ENCODE measurements at regions not wholly inside any gene's neighbourhood (a gene's known extent, or its start where the extent isn't known, plus 50 kb on each side); places are given as distances from the start of the nearest gene placed in this dataset.

GRCh38 chrX:39304746-39305145 is 503.5 kb downstream of the MID1IP1 start:
- DNase-seq: no peak

DNA sequence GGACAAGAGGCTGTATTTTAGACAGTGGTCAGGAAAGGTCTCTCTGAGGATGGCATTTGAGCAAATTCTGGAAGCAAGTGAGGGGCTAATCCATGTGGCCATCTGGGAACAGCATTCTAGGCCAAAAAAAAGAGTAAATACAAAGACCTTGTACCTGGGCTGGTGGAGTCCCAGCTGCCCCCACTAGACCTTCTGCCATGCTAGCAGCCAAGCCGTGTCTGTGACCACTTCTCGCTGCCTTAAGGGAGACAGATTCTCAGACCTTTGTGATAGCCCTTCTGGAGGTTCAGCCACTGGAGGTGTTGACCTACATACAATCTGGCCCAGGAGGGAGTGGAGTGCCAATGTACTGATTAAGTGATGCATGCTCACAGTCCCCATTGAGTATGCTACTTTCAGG is 506.2 kb downstream of the MID1IP1 start:
- DNase-seq: no peak

- DNase-seq: no peak
Measured at GRCh38 chrX:39308126-39308525, 506.9 kb downstream of the MID1IP1 start.

DNA sequence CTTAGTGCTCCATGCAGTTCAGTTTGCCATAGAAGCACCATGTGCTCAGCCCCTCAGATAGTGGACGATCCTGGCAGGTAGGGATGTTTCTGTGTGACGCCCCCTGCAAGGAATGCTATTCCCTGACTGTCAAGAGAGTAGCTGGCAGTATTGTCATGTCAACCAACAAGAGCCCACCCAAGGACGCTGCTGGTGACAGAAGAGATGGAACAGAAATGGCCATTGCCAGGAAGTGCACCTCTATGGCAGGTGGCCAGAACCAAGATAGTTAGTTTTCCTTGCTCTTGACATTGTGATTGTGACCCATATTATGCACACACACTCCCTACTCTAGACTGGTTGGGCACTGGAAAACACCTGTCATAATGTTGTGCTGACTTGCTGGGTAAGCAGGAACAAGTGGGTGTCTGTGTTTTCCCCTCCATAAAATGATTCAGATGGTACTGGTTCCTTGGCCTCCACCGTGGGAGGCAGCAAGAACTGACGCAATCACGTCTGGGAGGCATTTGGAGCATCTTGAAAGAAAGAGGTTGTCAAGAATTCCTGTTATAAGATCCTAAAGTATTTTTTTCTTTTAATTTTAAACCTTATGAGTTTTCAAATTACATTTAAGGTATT is 507.9 kb downstream of the MID1IP1 start:
- peak; percentile 51 for DNase-seq

DNA sequence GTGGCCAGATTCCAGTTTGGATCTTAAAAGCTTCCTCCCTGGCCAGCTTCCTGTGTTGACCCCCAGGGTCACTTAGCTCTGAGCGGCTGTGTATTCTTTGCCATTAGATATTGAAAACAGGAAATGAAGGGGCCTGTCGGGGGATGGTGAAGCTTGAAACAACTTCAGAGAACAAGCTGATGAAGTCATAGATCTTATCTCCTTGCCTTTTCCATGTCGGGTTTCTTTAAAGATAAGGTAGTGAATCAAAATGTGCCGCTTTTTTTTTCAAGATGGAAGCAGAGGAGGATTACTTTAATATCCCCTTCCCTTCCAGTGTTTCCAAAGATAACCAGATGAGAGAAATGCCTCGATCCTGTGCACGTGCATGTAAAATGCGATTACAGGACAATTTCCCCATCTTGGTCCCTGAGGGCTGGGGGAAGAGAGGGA is 508.5 kb downstream of the MID1IP1 start:
- DNase-seq: peak; percentile 60

DNA sequence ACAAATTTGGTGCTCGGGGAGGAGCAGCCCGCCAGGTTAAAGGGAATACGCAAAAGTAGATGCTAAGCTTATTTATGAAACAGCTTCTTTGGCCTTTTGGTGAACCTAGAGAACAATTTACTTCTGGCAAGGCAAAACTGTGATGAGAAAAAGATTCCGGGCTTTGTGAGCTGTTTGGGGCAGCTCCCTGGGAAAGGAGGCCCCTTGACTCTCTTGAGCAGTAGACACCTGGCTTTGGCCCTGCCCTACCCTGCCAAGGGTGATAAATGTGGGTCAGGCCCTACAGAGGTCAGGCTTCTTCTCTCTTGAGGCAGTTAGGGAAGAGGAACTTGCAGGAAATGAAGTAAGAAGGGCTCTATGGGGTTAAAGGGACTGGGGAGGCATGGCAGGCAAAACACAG is 509.6 kb downstream of the MID1IP1 start:
- no peak for DNase-seq

- no peak for DNase-seq
Measured at GRCh38 chrX:39311646-39312045, 510.4 kb downstream of the MID1IP1 start.

DNA sequence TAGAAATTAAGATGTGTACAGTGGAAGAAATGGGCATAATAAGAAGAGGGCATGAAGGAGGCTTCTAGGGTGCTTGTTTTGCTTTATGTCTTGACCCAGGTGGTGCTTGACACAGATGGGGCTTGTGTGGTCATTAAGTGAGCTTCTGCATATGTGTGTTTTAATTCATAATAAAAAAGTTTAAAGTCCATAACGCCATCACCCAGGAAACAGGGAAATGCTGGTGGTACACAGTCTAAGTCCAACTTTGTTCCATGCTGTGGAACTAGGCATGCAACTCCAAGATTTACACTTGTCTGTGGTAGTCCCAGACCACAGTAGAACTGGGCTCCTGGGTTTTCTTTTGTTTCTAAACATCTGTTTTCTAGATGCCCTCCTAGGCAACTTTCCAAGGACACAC is 511.9 kb downstream of the MID1IP1 start:
- DNase-seq: no peak

- no peak for DNase-seq
Measured at GRCh38 chrX:39318506-39319343, 517.5 kb downstream of the MID1IP1 start.

DNA sequence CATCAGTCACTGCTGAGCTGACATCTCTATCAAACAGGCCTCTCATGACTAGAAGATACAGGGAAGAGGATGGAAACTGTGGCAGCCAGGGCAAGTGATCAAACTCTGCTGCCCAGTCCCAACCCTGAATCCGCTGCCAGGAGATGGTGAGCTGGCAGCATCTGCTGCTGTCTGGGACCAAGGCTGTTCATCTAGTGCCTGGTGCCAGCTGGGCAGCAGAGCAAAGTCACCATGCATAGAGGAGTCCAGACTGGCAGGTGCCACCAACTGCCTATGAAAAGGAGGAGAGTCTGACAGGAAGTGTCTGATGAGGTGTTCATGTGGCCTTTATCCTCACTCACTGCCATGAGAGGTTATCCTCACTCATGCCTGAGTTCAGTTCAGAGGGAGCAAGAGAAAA is 518.9 kb downstream of the MID1IP1 start:
- no peak for DNase-seq

DNA sequence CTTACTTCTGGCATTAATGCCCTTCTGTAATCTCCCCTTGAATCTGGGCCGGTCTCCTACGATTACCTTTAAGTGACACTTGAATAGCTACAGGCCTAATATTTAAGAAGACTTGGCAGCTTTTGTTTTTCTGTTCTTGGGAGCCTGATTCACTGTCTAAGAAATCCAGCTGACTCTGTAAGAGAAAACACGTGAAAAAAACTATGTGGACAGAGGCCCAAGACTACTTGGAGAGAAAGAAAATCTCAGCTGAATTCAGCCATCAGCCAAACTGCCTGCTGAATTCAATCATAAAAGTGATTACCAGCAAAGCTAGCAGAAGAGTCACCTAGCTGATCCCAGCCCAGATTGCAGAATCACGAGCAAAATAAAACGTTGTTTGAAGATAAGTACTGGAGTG is 521.2 kb downstream of the MID1IP1 start:
- no peak for DNase-seq

- DNase-seq: no peak
Measured at GRCh38 chrX:39324233-39324930, 523.1 kb downstream of the MID1IP1 start.

DNA sequence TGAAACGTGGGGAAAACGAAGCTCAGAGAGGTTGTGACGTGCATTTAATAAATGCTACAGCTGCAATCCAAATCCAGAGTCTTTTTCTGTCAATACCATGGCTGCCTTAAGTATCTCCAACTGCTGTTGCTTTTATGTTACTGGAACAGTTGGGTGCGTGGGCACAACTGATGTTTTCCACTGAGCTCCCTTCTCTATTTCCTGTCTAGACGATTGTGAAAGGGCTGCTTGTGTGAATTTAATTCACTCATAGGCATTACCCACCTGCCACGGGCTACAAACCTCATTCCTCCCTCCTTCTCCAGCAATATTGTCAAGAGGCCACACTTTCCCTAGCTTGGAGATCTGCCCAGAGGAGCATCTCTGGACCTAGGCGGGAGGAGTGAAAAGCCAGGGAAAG is 526.0 kb downstream of the MID1IP1 start:
- peak; percentile 32 for DNase-seq

GRCh38 chrX:39327705-39328104 is 526.4 kb downstream of the MID1IP1 start:
- DNase-seq: no peak

- DNase-seq: no peak
Measured at GRCh38 chrX:39328661-39329060, 527.4 kb downstream of the MID1IP1 start.

DNA sequence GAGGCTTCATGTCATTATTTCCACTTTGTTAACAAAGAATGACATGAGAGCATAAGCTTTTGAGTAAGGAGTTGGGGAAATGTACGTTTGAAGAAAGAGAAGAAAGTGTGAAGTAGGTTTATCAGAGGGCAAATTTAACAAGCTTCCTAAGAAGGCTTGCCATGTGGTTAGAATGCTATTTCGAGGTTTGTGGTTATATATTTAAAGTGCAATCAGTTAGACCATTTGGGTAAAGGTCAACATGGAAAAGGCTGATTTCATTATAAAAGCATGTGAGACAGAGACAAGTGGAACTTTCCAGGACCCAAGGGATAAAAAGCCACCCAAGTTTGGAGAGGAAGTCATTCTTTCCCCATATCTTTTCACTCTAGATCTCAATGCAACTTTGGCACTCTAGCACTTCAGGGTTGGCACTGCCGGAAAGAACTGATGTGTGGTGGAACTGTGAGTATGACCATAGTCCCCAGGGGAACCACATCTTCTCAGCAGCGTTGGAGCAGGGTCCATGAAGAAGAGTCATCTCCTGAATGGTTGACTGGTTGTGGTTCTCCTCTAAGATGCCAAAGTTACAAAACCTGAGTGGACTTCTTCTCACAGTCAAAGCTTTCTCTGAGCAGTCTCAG is 529.9 kb downstream of the MID1IP1 start:
- peak; percentile 62 for DNase-seq

DNA sequence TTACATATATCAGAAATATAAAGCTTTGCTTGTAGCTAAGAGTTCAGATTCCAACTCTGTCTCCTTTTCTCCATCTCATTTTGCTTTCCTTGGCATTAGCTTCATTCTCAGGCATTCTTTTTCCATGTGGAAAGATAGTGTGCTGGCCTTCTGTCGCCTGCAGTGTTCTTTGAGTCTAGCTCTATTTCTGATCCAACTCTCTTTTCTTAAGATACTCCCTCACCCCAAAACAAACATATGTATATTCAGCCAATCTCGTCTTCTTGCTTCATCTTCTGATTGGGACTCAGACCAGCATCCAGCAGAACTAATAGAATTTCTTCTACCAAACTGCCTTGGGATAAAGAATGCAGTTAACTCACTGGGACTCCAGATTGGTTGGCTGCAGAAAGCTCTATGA is 532.2 kb downstream of the MID1IP1 start:
- DNase-seq: no peak

DNA sequence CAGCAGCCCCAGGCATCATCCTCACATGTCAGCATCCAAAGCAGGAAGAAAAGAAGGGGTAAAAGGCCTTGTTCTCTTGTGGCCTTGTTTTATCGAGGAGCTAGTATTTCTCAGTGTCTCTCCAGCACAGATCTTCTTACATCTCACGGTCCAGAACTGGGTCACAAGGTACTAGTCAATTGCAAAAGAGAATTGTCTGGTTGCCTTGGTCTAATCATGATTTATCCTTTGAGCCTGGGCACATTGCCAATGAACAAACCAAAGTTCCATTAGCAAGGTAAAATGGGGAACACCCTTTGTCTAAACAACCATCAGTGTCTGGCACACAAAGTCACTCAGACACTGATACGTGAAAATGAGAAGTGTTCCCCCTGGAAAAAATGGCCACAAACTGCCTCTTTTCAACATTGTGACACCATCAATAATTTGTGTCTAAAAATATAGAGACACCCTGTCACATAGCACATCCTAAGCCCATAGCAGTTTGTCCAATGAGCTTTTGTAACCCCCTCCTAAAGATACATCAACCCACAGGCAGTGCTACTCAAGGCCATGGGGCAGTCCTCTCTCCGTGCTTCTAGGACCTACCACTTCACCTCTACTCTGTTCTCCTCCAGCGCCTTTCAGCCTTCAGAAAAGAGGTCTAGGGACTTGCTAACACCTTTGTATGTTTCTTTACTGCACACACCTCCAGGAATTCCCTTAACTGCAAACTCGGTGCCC is 534.4 kb downstream of the MID1IP1 start:
- DNase-seq: no peak

DNA sequence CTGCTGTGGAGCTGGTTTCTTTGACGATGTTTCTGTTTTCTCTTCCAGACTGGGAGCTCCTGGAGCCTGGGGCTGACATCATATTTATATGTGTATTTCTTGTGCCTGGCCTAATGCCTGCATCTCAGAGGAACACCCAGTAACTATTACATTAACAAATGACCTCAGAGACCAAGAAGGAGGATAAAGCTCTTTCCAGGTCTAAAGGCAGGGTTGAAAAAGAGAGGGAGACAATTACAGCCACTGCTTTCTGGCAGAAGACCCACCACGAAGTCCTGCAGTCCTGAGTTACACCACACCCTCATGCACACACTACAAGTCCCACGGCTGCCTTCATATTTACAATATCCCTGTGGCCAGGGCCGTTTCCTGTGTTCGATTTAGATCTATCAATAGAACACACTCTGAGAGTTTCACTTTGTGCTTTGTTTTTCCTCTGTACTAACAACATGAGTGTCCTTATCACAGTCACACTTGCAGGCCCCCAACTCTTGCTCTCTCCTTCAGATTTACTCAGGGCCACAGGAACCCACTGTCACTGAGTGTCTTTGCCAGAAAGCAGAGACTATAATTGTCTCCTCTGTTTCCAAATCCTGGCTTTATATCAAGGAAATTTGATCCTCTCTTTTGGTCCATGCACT is 535.5 kb downstream of the MID1IP1 start:
- DNase-seq: peak; percentile 60

GRCh38 chrX:39337451-39337850 is 536.2 kb downstream of the MID1IP1 start:
- DNase-seq: no peak

- DNase-seq: no peak
Measured at GRCh38 chrX:39338583-39338982, 537.3 kb downstream of the MID1IP1 start.

DNA sequence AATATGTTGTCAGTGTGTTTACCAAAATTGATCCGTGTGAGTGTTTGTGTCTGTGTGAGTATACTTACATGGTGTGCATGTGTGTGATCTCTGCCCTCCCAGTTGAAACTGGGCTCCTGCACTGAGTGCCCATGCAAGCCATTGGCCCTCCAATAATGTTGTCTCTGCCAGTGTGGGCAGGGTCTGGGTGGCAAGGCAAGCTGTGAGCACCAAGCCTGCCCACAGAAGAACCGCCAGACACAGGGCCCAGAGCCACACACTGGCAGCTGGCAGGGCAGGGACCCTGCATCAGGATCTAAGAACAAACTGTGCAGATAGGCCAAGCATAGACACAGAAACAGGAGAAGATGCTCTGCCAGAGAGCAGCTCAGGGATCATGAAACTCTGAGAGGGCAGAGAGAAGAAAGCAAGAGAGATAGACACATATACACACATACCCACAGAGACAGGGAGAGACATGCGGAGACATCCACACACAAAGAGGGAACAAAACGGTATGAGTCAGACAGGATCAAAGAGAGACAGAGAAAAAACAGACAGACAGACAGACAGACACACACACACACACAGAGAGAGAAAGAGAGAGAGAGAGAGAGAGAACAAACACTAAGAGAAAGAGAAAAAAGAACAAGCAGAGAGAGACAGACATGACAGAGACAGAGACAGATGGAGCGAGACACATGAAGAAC is 555.0 kb downstream of the MID1IP1 start:
- DNase-seq: no peak
